ENCODE measurements at regions not wholly inside any gene's neighbourhood (a gene's known extent, or its start where the extent isn't known, plus 50 kb on each side); places are given as distances from the start of the nearest gene placed in this dataset.

GRCh38 chr1:9449976-9450696 lies 89.1 kb upstream of the SLC25A33 start:
- H3K4me1 ChIP-seq (ENCODE audit: insufficient read depth), result peaks cover 4% of the 10 kb centered on the region; the same call in 1 of the 2 replicates
- H3K79me2 ChIP-seq (replicated peaks; ENCODE audit: insufficient read depth), result no peaks in the 10 kb centered on the region
- no peak overlapping the region for H3K4me3 ChIP-seq
- 0 out of 2 replicates have a peak, but pooled peaks cover under 1% of the 10 kb centered on the region for H3F3A ChIP-seq (replicated peaks; ENCODE audit: low read depth)
- no peaks in the 10 kb centered on the region for H3K36me3 ChIP-seq (ENCODE audit: insufficient read depth)
- Mint-ChIP-seq H3K27me3 (ENCODE audit: insufficient read depth, low read depth, poor library complexity) (peaks cover 4% of the 10 kb centered on the region), H3K4me1 (peaks cover 10% of the 10 kb centered on the region), H3K36me3 (ENCODE audit: low read depth) (no peaks in the 10 kb centered on the region), H3K27ac (no peak overlapping the region), H3K9me3 (no peaks in the 10 kb centered on the region), H3K4me3 (no peak overlapping the region)
- no peaks in the 10 kb centered on the region for H3K9me2 ChIP-seq (ENCODE audit: insufficient read depth)
- DNase-seq (ENCODE audit: low spot score) (no peak), ATAC-seq (no peak)
- no peaks in the 10 kb centered on the region for H3K27me3 ChIP-seq (ENCODE audit: insufficient read depth)
- H3K4me2 ChIP-seq, result no peak overlapping the region
- no peaks in the 10 kb centered on the region for H4K20me1 ChIP-seq (replicated peaks; ENCODE audit: insufficient read depth)
- H2AFZ ChIP-seq, result no peak overlapping the region
- no peak for TF ChIP-seq ZNF331 (CRISPR knock-in tag; IDR thresholded peaks at IDR 0.05; ENCODE audit: low read depth)
- no peak for TF ChIP-seq JUNB (IDR thresholded peaks at IDR 0.05; ENCODE audit: unreplicated experiment)
- TF ChIP-seq REST (IDR thresholded peaks at IDR 0.05; ENCODE audit: unreplicated experiment), result no peak
- no peak for TF ChIP-seq CTCF (conservative IDR thresholded peaks at IDR 0.05; ENCODE audit: low read depth in 2 of 2)
- no peak for TF ChIP-seq ZNF462 (CRISPR knock-in tag; IDR thresholded peaks at IDR 0.05)
- TF ChIP-seq ZNF114 (CRISPR knock-in tag; IDR thresholded peaks at IDR 0.05), result no peak
- TF ChIP-seq EZH2 (IDR thresholded peaks at IDR 0.05; ENCODE audit: low read depth, unreplicated experiment), result no peak
- no peak for TF ChIP-seq STAT1 (IDR thresholded peaks at IDR 0.05; ENCODE audit: unreplicated experiment)
- no peak for TF ChIP-seq EZH2phosphoT487 (IDR thresholded peaks at IDR 0.05; ENCODE audit: unreplicated experiment)
- no peak for TF ChIP-seq ETS1 (IDR thresholded peaks at IDR 0.05)
- TF ChIP-seq POLR2AphosphoS5 (IDR thresholded peaks at IDR 0.05; ENCODE audit: low read depth), result no peak
- TF ChIP-seq NANOG (IDR thresholded peaks at IDR 0.05; ENCODE audit: borderline replicate concordance), result no peak
- no peak for TF ChIP-seq CREB1 (CRISPR knock-in tag; IDR thresholded peaks at IDR 0.05; ENCODE audit: low read depth)
- no peak overlapping the region for H3K27ac ChIP-seq (ENCODE audit: low read depth)

All from GM23338 (cell line).